ENCODE measurements at regions not wholly inside any gene's neighbourhood (a gene's known extent, or its start where the extent isn't known, plus 50 kb on each side); places are given as distances from the start of the nearest gene placed in this dataset.

DNA sequence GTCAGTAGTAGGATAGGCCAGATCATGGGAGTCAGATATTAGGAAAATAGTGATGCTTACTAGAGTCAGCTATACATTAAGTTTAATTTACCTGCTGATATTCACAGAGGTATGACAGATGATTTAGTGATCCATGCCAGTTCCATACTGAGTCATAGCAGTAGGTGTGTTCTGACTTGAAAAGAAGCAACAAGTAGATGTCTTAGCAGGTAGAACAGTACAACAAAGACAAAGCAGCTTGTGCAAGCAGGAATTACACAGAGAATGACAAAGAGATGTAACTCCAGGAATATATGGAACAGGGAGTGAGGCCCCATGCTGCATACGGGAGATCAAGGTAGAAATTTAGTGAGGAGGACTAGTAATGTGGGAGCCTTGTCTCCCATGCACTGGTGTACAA lies 556.9 kb downstream of the SLC16A7 start:
- Histone ChIP-seq H3K36me3 (ENCODE audit: control insufficient read depth in 4 of 4, insufficient read depth in 3 of 4, low read depth in 1 of 4, low read length in 3 of 4) (no peaks in the 10 kb centered on the region), H3K27me3 (ENCODE audit: control insufficient read depth in 4 of 4, insufficient read depth in 4 of 4, low read length in 3 of 4) (no peaks in the 10 kb centered on the region), H3K9ac (ENCODE audit: low read depth in 1 of 2, low read length in 2 of 2) (no peak overlapping the region), H3K9me3 (ENCODE audit: control insufficient read depth in 4 of 4, low read length in 3 of 4) (no peaks in the 10 kb centered on the region), H3K27ac (ENCODE audit: low read depth in 1 of 2, low read length in 2 of 2) (no peak overlapping the region), H3K4me1 (ENCODE audit: control insufficient read depth in 4 of 4, insufficient read depth in 4 of 4, low read length in 3 of 4) (no peaks in the 10 kb centered on the region), H3K4me3 (ENCODE audit: low read depth in 1 of 3, low read length in 3 of 3) (no peak overlapping the region)
- WGBS = 77% methylated on average over 1 of the region's 1 CpG
- DNase-seq (ENCODE audit: low spot score) = no peak
- TF ChIP-seq GABPA (IDR thresholded peaks at IDR 0.05 in 1 of 2, conservative IDR thresholded peaks at IDR 0.05 in 1 of 2) = no peak
- TF ChIP-seq, protein P1, sequence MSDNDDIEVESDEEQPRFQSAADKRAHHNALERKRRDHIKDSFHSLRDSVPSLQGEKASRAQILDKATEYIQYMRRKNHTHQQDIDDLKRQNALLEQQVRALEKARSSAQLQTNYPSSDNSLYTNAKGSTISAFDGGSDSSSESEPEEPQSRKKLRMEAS (IDR thresholded peaks at IDR 0.05) = no peak
- no peak for TF ChIP-seq RXRA (IDR thresholded peaks at IDR 0.05)
- TF ChIP-seq HNF4A (conservative IDR thresholded peaks at IDR 0.05) = no peak
- no peak for TF ChIP-seq TAF1 (conservative IDR thresholded peaks at IDR 0.05)
- TF ChIP-seq SP1 (IDR thresholded peaks at IDR 0.05) = no peak
- no peak for TF ChIP-seq FOXA1 (IDR thresholded peaks at IDR 0.05)
- no peak for TF ChIP-seq EGR1 (IDR thresholded peaks at IDR 0.05; ENCODE audit: low read depth in 2 of 2)
- no peak for TF ChIP-seq RAD21 (IDR thresholded peaks at IDR 0.05)
- TF ChIP-seq, protein P2, sequence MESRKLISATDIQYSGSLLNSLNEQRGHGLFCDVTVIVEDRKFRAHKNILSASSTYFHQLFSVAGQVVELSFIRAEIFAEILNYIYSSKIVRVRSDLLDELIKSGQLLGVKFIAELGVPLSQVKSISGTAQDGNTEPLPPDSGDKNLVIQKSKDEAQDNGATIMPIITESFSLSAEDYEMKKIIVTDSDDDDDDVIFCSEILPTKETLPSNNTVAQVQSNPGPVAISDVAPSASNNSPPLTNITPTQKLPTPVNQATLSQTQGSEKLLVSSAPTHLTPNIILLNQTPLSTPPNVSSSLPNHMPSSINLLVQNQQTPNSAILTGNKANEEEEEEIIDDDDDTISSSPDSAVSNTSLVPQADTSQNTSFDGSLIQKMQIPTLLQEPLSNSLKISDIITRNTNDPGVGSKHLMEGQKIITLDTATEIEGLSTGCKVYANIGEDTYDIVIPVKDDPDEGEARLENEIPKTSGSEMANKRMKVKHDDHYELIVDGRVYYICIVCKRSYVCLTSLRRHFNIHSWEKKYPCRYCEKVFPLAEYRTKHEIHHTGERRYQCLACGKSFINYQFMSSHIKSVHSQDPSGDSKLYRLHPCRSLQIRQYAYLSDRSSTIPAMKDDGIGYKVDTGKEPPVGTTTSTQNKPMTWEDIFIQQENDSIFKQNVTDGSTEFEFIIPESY (IDR thresholded peaks at IDR 0.05) = no peak

DNA sequence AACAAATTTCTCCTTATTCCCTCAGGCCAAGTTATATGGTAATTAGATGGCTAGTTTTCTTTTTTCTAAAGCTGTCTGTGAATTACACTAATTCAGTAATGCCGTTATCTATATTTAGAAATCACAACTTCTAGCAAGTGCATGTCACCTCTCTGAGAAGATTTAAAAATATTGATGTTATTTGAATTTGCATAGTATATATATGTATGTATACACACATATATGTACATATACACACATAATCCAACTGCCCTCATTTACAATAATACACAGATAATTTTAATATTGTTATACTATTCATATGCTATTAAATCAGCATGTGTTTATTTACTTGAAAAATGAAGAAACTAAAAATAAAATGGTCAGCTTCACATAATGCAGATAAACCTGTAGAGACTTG lies 563.9 kb downstream of the SLC16A7 start:
- Histone ChIP-seq H3K9me3 (ENCODE audit: control insufficient read depth in 4 of 4, low read length in 3 of 4) (no peaks in the 10 kb centered on the region), H3K27me3 (ENCODE audit: control insufficient read depth in 4 of 4, insufficient read depth in 4 of 4, low read length in 3 of 4) (no peaks in the 10 kb centered on the region), H3K9ac (ENCODE audit: low read depth in 1 of 2, low read length in 2 of 2) (no peak overlapping the region), H3K4me3 (ENCODE audit: low read depth in 1 of 3, low read length in 3 of 3) (no peak overlapping the region), H3K27ac (ENCODE audit: low read depth in 1 of 2, low read length in 2 of 2) (no peak overlapping the region), H3K36me3 (ENCODE audit: control insufficient read depth in 4 of 4, insufficient read depth in 3 of 4, low read depth in 1 of 4, low read length in 3 of 4) (no peaks in the 10 kb centered on the region), H3K4me1 (ENCODE audit: control insufficient read depth in 4 of 4, insufficient read depth in 4 of 4, low read length in 3 of 4) (no peaks in the 10 kb centered on the region)
- 86% methylated on average over 1 of the region's 1 CpG for WGBS
- no peak for TF ChIP-seq RAD21 (IDR thresholded peaks at IDR 0.05)
- no peak for TF ChIP-seq FOXA1 (IDR thresholded peaks at IDR 0.05)
- no peak for TF ChIP-seq JUND (IDR thresholded peaks at IDR 0.05)
- TF ChIP-seq, protein P3, sequence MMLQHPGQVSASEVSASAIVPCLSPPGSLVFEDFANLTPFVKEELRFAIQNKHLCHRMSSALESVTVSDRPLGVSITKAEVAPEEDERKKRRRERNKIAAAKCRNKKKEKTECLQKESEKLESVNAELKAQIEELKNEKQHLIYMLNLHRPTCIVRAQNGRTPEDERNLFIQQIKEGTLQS (IDR thresholded peaks at IDR 0.05) = no peak
- TF ChIP-seq, protein P4, sequence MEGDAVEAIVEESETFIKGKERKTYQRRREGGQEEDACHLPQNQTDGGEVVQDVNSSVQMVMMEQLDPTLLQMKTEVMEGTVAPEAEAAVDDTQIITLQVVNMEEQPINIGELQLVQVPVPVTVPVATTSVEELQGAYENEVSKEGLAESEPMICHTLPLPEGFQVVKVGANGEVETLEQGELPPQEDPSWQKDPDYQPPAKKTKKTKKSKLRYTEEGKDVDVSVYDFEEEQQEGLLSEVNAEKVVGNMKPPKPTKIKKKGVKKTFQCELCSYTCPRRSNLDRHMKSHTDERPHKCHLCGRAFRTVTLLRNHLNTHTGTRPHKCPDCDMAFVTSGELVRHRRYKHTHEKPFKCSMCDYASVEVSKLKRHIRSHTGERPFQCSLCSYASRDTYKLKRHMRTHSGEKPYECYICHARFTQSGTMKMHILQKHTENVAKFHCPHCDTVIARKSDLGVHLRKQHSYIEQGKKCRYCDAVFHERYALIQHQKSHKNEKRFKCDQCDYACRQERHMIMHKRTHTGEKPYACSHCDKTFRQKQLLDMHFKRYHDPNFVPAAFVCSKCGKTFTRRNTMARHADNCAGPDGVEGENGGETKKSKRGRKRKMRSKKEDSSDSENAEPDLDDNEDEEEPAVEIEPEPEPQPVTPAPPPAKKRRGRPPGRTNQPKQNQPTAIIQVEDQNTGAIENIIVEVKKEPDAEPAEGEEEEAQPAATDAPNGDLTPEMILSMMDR (IDR thresholded peaks at IDR 0.05; ENCODE audit: low read depth, low read length, missing input control) = no peak
- no peak for DNase-seq (ENCODE audit: low spot score)

DNA sequence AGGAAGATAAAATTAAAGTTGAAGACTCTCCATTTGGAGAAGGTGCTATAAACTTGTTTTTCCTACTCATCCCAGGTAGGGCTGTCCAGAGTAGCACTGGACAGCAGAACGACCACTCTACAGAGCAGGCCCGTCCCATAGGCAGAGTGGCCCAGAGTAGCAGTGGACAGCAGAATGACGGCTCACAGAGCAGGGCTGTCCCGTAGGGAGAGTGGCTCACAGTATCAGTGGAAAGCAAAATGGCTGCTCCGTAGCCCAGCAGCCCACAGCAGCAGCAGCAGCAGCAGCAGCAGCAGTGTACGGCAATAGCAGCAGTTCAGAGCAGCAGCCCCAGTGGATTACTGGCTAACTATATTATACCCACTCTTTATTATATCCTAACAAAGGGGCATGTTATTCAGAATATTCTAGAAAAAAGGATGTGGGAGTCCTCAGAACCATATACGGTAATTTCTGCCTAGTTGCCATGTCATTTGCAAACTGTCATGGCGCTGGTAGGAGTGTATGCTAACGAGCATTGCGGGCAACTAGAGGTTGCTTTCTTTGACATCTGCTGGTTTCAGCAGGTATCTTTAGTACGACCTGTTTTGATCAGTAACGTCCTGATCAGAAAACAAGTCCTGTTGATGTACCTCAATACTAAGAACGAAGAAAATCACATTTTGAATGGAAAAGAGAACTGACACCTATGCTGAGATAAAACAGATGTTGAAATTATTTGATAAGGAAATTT lies 567.3 kb downstream of the SLC16A7 start:
- no peak for TF ChIP-seq JUND (IDR thresholded peaks at IDR 0.05)
- no peak for TF ChIP-seq FOXA1 (IDR thresholded peaks at IDR 0.05)
- no peak for TF ChIP-seq RXRA (IDR thresholded peaks at IDR 0.05)
- TF ChIP-seq NR2F2 (IDR thresholded peaks at IDR 0.05) = no peak
- no peak for TF ChIP-seq YY1 (IDR thresholded peaks at IDR 0.05)
- TF ChIP-seq, protein P4 (IDR thresholded peaks at IDR 0.05; ENCODE audit: low read depth, low read length, missing input control) = no peak
- TF ChIP-seq, protein P5, sequence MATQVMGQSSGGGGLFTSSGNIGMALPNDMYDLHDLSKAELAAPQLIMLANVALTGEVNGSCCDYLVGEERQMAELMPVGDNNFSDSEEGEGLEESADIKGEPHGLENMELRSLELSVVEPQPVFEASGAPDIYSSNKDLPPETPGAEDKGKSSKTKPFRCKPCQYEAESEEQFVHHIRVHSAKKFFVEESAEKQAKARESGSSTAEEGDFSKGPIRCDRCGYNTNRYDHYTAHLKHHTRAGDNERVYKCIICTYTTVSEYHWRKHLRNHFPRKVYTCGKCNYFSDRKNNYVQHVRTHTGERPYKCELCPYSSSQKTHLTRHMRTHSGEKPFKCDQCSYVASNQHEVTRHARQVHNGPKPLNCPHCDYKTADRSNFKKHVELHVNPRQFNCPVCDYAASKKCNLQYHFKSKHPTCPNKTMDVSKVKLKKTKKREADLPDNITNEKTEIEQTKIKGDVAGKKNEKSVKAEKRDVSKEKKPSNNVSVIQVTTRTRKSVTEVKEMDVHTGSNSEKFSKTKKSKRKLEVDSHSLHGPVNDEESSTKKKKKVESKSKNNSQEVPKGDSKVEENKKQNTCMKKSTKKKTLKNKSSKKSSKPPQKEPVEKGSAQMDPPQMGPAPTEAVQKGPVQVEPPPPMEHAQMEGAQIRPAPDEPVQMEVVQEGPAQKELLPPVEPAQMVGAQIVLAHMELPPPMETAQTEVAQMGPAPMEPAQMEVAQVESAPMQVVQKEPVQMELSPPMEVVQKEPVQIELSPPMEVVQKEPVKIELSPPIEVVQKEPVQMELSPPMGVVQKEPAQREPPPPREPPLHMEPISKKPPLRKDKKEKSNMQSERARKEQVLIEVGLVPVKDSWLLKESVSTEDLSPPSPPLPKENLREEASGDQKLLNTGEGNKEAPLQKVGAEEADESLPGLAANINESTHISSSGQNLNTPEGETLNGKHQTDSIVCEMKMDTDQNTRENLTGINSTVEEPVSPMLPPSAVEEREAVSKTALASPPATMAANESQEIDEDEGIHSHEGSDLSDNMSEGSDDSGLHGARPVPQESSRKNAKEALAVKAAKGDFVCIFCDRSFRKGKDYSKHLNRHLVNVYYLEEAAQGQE (IDR thresholded peaks at IDR 0.05) = no peak
- TF ChIP-seq, protein P3 (IDR thresholded peaks at IDR 0.05) = no peak
- H3K27ac ChIP-seq (ENCODE audit: low read depth in 1 of 2, low read length in 2 of 2) = no peak overlapping the region
- WGBS = 86% methylated on average over 13 of the region's 13 CpGs

More for the DNA sequence above, 567.3 kb downstream of the SLC16A7 start:
- no peak overlapping the region for H3K9ac ChIP-seq (ENCODE audit: low read depth in 1 of 2, low read length in 2 of 2)
- H3K36me3 ChIP-seq (ENCODE audit: control insufficient read depth in 4 of 4, insufficient read depth in 3 of 4, low read depth in 1 of 4, low read length in 3 of 4) = no peaks in the 10 kb centered on the region
- H3K4me1 ChIP-seq (ENCODE audit: control insufficient read depth in 4 of 4, insufficient read depth in 4 of 4, low read length in 3 of 4) = no peaks in the 10 kb centered on the region
- H3K9me3 ChIP-seq (ENCODE audit: control insufficient read depth in 4 of 4, low read length in 3 of 4) = no peaks in the 10 kb centered on the region
- H3K27me3 ChIP-seq (ENCODE audit: control insufficient read depth in 4 of 4, insufficient read depth in 4 of 4, low read length in 3 of 4) = no peaks in the 10 kb centered on the region
- no peak for DNase-seq (ENCODE audit: low spot score)
- no peak overlapping the region for H3K4me3 ChIP-seq (ENCODE audit: low read depth in 1 of 3, low read length in 3 of 3)
